Vagina (tissue), 2 donors: ENCODE measurements at regions not wholly inside any gene's neighbourhood (a gene's known extent, or its start where the extent isn't known, plus 50 kb on each side); places are given as distances from the start of the nearest gene placed in this dataset.

Source experiments
- DNase-seq, 2 donors: peaks; one replicate each; pipeline ENCODE4 v3.0.0-alpha.2; 2017; ENCODE audit errors: extremely low spot score in 2 of 2
- H3K27ac ChIP-seq: fragments of 200-600 bp; sonication (generic); one replicate; pipeline ENCODE4 v1.5.1; 2019
- H3K27me3 ChIP-seq: fragments of 200-600 bp; sonication (generic); one replicate; pipeline ENCODE4 v1.5.1; 2019
- H3K36me3 ChIP-seq, 2 donors: fragments of 200-600 bp; sonication (generic); one replicate each; pipeline ENCODE4 v1.5.1; 2017 to 2019
- H3K4me1 ChIP-seq: fragments of 200-600 bp; sonication (generic); one replicate; pipeline ENCODE4 v1.5.1; 2019
- H3K4me3 ChIP-seq, 2 donors: fragments of 200-600 bp; sonication (generic); 1 replicate in 1 of 2; 2 replicates in 1 of 2; pipeline ENCODE4 v1.5.1; 2016 to 2019
- H3K9me3 ChIP-seq: fragments of 200-600 bp; sonication (generic); one replicate; pipeline ENCODE4 v1.5.1; 2019
- CTCF ChIP-seq, 3 experiments: fragments of 450-650 bp in 2 of 3; fragments of 200-600 bp in 1 of 3; sonication (generic) in 1 of 3; IDR thresholded peaks; one replicate each; pipeline ENCODE4 v1.5.1; 2017 to 2019; ENCODE audit warnings: antibody characterized with exemption in 3 of 3, mild to moderate bottlenecking in 2 of 3, moderate library complexity in 2 of 3
- POLR2A ChIP-seq, 2 donors: fragments of 450-650 bp; IDR thresholded peaks; one replicate each; pipeline ENCODE4 v1.6.1; 2017; ENCODE audit warnings: antibody characterized with exemption in 2 of 2, mild to moderate bottlenecking in 2 of 2, moderate library complexity in 2 of 2
- POLR2AphosphoS5 ChIP-seq, 2 donors: sonication (generic); formaldehyde crosslinking; IDR thresholded peaks; one replicate each; pipeline ENCODE4 v1.9.0; 2017; ENCODE audit warnings: antibody characterized with exemption in 2 of 2, mild to moderate bottlenecking in 2 of 2, low read depth in 1 of 2; ENCODE audit not compliant: insufficient read depth in 1 of 2
- intact Hi-C: fragments of 100-400 bp; cut with DNase I; formaldehyde crosslinking; loops from one replicate; pipeline ENCODE4 v1.15.1; 2023

- H3K36me3 ChIP-seq = no peaks in the 10 kb centered on the region
- H3K4me3 ChIP-seq = no peak overlapping the region
- no peak overlapping the region for H3K27ac ChIP-seq
- intact Hi-C loops = no loop called here
- TF ChIP-seq CTCF (IDR thresholded peaks at IDR 0.05) (no peak), POLR2AphosphoS5 (IDR thresholded peaks at IDR 0.05; ENCODE audit: insufficient read depth in 1 of 2, low read depth in 1 of 2) (no peak), POLR2A (IDR thresholded peaks at IDR 0.05) (no peak)
- DNase-seq = peak; percentile 70 to 74
- no peaks in the 10 kb centered on the region for H3K9me3 ChIP-seq
- no peaks in the 10 kb centered on the region for H3K4me1 ChIP-seq
- no peaks in the 10 kb centered on the region for H3K27me3 ChIP-seq
Measured at GRCh38 chr5:2906302-2907090, 155.0 kb upstream of the IRX2 start.

- peak in 1 of 2 donors; percentile 3 for DNase-seq
Measured at GRCh38 chr5:2905741-2906140, 154.3 kb upstream of the IRX2 start.

GRCh38 chr5:2904956-2905355, 153.5 kb upstream of the IRX2 start:
- Histone ChIP-seq H3K27ac (no peak overlapping the region), H3K27me3 (no peaks in the 10 kb centered on the region), H3K36me3 (no peaks in the 10 kb centered on the region), H3K9me3 (no peaks in the 10 kb centered on the region), H3K4me1 (no peaks in the 10 kb centered on the region), H3K4me3 (no peak overlapping the region)
- TF ChIP-seq CTCF (IDR thresholded peaks at IDR 0.05) = no peak
- TF ChIP-seq POLR2A (IDR thresholded peaks at IDR 0.05) = no peak
- TF ChIP-seq POLR2AphosphoS5 (IDR thresholded peaks at IDR 0.05; ENCODE audit: insufficient read depth in 1 of 2, low read depth in 1 of 2) = no peak
- DNase-seq = peak; percentile 65 to 79
- intact Hi-C loops = no loop called here

More at GRCh38 chr5:2905741-2906140, 154.3 kb upstream of the IRX2 start:
- Histone ChIP-seq H3K4me1 (no peaks in the 10 kb centered on the region), H3K36me3 (no peaks in the 10 kb centered on the region), H3K27ac (no peak overlapping the region), H3K9me3 (no peaks in the 10 kb centered on the region), H3K27me3 (no peaks in the 10 kb centered on the region), H3K4me3 (no peak overlapping the region)
- TF ChIP-seq POLR2A (IDR thresholded peaks at IDR 0.05) (no peak), POLR2AphosphoS5 (IDR thresholded peaks at IDR 0.05; ENCODE audit: insufficient read depth in 1 of 2, low read depth in 1 of 2) (no peak), CTCF (IDR thresholded peaks at IDR 0.05) (no peak)
- intact Hi-C loops = no loop called here

- H3K36me3 ChIP-seq = no peaks in the 10 kb centered on the region
- no peak overlapping the region for H3K4me3 ChIP-seq
- no peak overlapping the region for H3K27ac ChIP-seq
- no peak for TF ChIP-seq CTCF (IDR thresholded peaks at IDR 0.05)
- TF ChIP-seq POLR2AphosphoS5 (IDR thresholded peaks at IDR 0.05; ENCODE audit: insufficient read depth in 1 of 2, low read depth in 1 of 2) = no peak
- TF ChIP-seq POLR2A (IDR thresholded peaks at IDR 0.05) = no peak
- no peaks in the 10 kb centered on the region for H3K9me3 ChIP-seq
- peak in 1 of 2 donors; percentile 44 for DNase-seq
- intact Hi-C loops = no loop called here
- no peaks in the 10 kb centered on the region for H3K27me3 ChIP-seq
- H3K4me1 ChIP-seq = no peaks in the 10 kb centered on the region
Measured at GRCh38 chr5:2904399-2904798, 152.9 kb upstream of the IRX2 start.
